ENCODE measurements at regions not wholly inside any gene's neighbourhood (a gene's known extent, or its start where the extent isn't known, plus 50 kb on each side); places are given as distances from the start of the nearest gene placed in this dataset.
"Not testable (repeated sequence)": the region's sequence is repeated elsewhere in the genome, so short reads cannot be mapped to it uniquely, and the experiment has no call there.

GRCh38 chr5:167061695-167062094 lies 1229.8 kb upstream of the WWC1 start:
- DNase-seq: no peak

GRCh38 chr5:167063116-167063515 lies 1228.3 kb upstream of the WWC1 start:
- DNase-seq: no peak

- no peak for DNase-seq
These were observed 1227.7 kb upstream of the WWC1 start for GRCh38 chr5:167063788-167064187.

- DNase-seq: no peak
These were observed 1227.2 kb upstream of the WWC1 start for GRCh38 chr5:167064198-167064776.

GRCh38 chr5:167065794-167066193 lies 1225.7 kb upstream of the WWC1 start:
- DNase-seq: no peak

GRCh38 chr5:167071981-167072610 lies 1219.3 kb upstream of the WWC1 start:
- DNase-seq: no peak

GRCh38 chr5:167081561-167081960 lies 1209.9 kb upstream of the WWC1 start:
- no peak for DNase-seq

GRCh38 chr5:167096816-167097215 lies 1194.6 kb upstream of the WWC1 start:
- DNase-seq: no peak

GRCh38 chr5:167104351-167104750 lies 1187.1 kb upstream of the WWC1 start:
- DNase-seq: no peak

- DNase-seq: no peak
These were observed 1185.5 kb upstream of the WWC1 start for GRCh38 chr5:167105941-167106340.

GRCh38 chr5:167107684-167108083 lies 1183.8 kb upstream of the WWC1 start:
- DNase-seq: no peak

GRCh38 chr5:167108266-167108665 lies 1183.2 kb upstream of the WWC1 start:
- not testable (repeated sequence) for DNase-seq

- no peak for DNase-seq
These were observed 1178.9 kb upstream of the WWC1 start for GRCh38 chr5:167112556-167112955.

- DNase-seq: no peak
These were observed 1169.2 kb upstream of the WWC1 start for GRCh38 chr5:167122267-167122666.

GRCh38 chr5:167123126-167123525 lies 1168.3 kb upstream of the WWC1 start:
- DNase-seq: no peak

- DNase-seq: no peak
These were observed 1162.9 kb upstream of the WWC1 start for GRCh38 chr5:167128581-167128980.

GRCh38 chr5:167140548-167141291 lies 1150.7 kb upstream of the WWC1 start:
- no peak for DNase-seq

GRCh38 chr5:167143716-167144115 lies 1147.7 kb upstream of the WWC1 start:
- DNase-seq: no peak

- DNase-seq: no peak
These were observed 1145.6 kb upstream of the WWC1 start for GRCh38 chr5:167145841-167146240.

GRCh38 chr5:167147879-167148278 lies 1143.6 kb upstream of the WWC1 start:
- no peak for DNase-seq

- no peak for DNase-seq
These were observed 1140.8 kb upstream of the WWC1 start for GRCh38 chr5:167150661-167151060.

GRCh38 chr5:167152561-167152960 lies 1138.9 kb upstream of the WWC1 start:
- DNase-seq: no peak

- DNase-seq: no peak
These were observed 1135.9 kb upstream of the WWC1 start for GRCh38 chr5:167155387-167156005.

- DNase-seq: no peak
These were observed 1135.0 kb upstream of the WWC1 start for GRCh38 chr5:167156446-167156845.
